GM18517 (cell line): ENCODE measurements at regions not wholly inside any gene's neighbourhood (a gene's known extent, or its start where the extent isn't known, plus 50 kb on each side); places are given as distances from the start of the nearest gene placed in this dataset.

Experiments used
- ATAC-seq: cut with Tn5 transposase; IDR thresholded peaks from one replicate; pipeline ENCODE4 v1.9.1; 2021; ENCODE audit warnings: mild to moderate bottlenecking, moderate library complexity; ENCODE audit not compliant: unreplicated experiment

DNA sequence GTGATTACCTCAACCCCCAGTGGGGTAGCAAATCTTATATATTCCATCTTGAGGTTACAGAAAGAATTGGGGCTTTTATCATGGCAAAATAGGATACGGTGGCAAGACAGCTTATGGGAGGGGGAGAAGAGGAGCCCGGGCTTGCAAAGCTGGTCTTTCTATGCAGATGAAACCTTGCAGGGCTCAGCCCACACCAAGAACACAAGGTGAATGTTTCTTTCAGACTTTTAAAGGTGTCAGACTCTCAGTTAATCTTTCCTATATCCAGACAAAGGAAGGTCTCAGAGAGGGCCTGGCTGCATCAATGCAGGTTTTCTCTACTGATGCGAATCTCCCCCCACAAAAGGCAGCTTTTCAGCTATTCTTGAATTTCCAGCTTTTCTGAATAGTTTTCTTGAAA is 59.9 kb upstream of the WDR17 start:
- ATAC-seq, result no peak

DNA sequence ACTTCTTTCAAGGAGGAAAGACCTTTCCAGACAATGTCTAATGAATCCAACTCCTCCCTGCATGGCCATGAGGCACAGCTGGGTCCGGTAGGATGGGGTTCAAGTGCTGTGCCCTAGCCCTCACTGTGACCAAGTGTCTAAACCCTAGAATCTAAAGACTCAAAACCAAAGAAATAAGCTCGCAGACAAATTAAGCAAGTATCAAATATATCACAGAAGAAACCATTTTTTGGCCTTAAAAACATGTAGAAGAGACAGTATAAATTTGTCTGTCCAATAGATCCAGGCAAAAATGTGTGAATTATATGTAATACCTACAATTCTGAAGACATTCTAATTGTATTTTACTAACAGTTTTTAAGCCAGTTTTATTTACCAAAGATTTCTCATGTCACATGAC is 56.4 kb upstream of the WDR17 start:
- ATAC-seq, result no peak

DNA sequence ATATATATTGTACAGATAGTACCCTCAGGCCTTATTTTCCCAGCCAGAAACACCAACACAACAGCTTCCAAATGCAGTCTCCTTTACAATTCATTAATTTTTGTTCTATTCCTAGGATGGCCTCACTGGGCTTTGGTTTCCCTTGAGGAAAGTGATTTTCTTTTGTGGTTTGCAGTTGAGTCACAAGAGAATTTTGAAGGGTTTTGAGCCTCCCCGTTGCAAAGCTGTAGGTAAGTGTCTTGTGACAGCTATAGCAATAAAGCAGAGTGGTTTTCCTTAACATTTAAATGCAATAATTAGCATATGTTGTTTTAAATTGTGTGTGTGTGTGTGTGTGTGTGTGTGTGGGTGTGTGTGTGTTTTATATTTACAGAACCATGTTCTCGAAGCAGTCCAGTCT is 54.1 kb upstream of the WDR17 start:
- no peak for ATAC-seq

DNA sequence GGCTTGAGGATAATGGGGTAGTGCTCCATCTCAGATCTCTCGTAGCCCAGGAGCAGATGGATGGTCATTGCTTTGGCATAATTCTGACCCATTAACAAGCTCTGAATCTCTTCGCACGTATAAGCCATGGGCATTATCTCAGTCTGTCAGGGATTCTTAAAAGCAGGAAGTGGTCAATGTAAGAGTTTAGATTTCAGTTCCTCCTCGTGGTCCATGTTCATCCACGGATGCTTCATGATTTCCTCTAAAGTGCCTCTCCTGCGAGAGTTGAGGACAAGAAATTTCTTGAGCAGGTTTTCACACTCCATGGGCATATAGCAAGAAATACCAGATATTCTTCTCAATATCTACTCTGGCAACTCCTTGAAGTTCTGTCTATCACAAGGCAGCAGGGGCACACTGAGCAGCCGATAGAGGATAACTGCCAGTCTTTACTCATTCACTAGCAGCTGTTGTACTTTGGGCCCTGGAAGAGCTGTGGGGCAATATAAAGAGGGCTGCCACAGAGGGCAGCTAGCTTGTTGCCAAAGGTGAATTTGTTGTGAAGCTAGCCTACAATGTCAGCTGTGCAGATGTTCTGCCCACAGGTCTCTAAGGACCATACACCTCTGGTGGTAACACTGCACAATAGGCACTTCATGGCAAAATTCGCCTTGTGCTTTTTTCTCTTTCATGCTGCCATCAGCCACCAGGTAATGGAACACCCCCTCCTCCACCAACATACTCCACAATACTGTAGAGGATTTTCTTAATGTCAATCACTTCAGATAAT is 52.0 kb upstream of the WDR17 start:
- ATAC-seq, result peak; percentile 93

DNA sequence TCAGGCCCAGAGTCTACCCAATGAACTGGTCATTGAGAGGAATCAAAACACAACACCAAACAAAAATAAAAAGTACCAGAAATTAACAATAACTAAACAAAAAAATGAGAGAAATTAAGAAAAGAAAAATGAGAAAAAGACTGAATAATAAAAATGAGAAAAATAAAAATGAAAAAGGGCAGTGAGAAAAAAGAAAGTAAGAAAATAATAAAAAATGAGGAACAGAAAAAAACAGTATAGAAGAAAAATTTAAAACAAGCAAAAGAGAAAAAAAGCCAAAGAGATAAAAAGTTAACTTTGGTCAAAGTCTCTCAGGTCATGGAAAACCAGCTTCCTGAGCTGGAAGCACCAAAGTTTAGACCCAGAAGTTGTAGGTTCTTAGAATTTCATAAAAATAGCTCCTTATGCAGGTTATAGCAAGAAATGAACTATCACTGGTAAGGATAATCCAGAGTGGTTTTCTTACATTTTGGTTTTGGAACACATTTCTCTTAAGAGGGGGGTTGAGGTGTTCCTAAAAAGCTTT is 51.0 kb upstream of the WDR17 start:
- no peak for ATAC-seq
